ENCODE measurements at regions not wholly inside any gene's neighbourhood (a gene's known extent, or its start where the extent isn't known, plus 50 kb on each side); places are given as distances from the start of the nearest gene placed in this dataset.
"Not testable (repeated sequence)": the region's sequence is repeated elsewhere in the genome, so short reads cannot be mapped to it uniquely, and the experiment has no call there.

GRCh38 chr7:125274742-125275141, 345.1 kb upstream of the POT1 start:
- DNase-seq (ENCODE audit: low spot score), result not testable (repeated sequence)

DNA sequence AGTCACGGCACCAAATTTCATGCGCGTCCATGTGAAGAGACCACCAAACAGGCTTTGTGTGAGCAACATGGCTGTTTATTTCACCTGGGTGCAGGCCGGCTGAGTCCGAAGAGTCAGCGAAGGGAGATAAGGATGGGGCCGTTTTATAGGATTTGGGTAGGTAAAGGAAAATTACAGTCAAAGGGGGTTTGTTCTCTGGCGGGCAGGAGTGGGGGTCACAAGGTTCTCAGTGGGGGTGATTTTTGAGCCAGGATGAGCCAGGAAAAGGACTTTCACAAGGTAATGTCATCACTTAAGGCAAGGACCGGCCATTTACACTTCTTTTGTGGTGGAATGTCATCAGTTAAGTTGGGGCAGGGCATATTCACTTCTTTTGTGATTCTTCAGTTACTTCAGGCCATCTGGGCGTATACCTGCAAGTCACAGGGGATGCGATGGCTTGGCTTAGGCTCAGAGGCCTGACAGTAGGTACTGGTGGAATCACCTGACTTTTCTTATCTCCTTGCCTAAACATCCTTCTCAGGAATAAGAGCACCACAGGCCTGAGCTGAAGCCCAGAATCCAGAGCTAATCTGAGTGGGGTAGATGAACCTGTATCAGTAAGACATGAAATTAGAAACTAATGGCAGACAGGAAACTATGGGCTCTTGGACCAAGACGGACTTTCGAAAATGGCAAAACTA, 334.7 kb upstream of the POT1 start:
- not testable (repeated sequence) for DNase-seq (ENCODE audit: low spot score)

- DNase-seq (ENCODE audit: low spot score), result not testable (repeated sequence)
These were observed 329.3 kb upstream of the POT1 start for GRCh38 chr7:125258876-125259417.

GRCh38 chr7:125257617-125258016, 328.0 kb upstream of the POT1 start:
- no peak for DNase-seq (ENCODE audit: low spot score)

- no peak for DNase-seq (ENCODE audit: low spot score)
These were observed 326.8 kb upstream of the POT1 start for GRCh38 chr7:125256446-125256845.

DNA sequence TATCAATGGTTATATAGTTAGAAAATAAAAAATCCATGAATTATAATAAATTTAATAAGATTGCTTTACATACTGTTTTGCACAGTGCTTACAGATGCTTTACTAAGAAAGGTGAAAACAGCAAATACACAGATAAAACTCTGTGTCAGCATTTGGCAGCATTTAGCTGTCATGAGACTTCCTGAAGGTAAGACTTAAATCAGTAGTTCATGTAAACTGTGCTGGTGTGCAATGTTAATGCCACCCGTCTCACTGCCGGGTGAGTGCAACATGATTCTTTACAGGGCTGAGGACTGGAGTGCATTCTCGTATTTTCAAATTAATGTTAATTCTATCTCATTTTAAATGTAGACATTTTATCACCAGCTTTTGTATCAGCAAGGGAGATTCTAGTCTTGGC, 326.2 kb upstream of the POT1 start:
- DNase-seq (ENCODE audit: low spot score), result no peak

- no peak for DNase-seq (ENCODE audit: low spot score)
These were observed 324.9 kb upstream of the POT1 start for GRCh38 chr7:125254566-125254965.

- no peak for DNase-seq (ENCODE audit: low spot score)
These were observed 324.0 kb upstream of the POT1 start for GRCh38 chr7:125253452-125254190.

- DNase-seq (ENCODE audit: low spot score), result no peak
These were observed 318.0 kb upstream of the POT1 start for GRCh38 chr7:125247514-125248098.

DNA sequence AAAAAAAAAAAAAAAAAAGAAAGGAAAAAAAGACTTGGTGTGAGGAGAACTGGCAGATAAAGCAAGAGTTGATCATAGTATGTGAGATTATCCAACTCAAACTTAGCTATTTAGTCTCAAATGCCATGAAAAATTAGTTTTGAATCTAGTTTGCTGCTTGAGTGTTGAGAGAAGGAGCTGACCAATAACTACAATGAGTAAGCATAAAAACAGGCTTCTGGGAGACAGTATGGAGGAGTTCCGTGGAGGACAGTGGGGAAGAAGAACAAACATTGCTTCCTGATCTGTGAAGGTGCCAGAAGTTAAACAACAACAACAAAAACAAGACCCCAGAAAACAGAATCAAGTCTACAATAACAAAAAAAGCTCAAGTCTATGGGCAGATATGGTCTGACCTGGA, 317.1 kb upstream of the POT1 start:
- DNase-seq (ENCODE audit: low spot score), result no peak

- DNase-seq (ENCODE audit: low spot score), result no peak
These were observed 311.9 kb upstream of the POT1 start for GRCh38 chr7:125241548-125241947.

DNA sequence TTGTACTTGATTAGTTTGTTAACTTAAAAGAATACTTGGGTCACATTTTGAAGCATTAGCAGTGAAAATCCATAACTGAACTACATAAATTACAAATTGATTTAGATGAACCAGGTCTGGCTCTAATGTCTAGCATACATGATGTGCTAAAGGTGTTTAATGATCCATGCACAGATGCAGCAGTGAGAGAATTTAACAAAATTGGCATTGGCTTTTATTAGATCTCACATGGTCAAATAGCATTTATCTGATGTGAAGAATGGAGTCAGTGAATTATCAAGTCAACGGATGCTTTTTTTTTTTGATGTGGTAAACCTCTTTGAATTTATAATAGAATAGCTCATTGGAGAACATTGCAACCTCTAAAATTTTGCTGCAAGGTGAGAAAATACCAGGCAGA, 293.0 kb upstream of the POT1 start:
- no peak for DNase-seq (ENCODE audit: low spot score)

DNA sequence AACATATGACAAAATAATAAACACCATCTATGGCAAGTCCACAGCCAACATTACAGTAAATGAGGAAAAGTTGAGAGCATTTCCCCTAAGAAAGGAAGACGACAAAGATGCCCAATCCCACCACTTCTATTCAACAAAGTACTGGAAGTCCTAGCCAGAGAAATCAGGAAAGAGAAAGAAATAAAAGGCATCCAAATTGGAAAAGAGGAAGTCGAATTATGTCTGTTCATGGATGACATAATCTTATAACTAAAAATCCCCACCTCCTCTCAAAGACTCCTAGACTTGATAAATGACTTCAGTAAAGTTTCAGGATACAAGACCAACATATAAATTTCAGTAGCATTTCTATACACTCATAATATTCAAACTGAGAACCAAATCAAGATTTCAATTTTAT, 288.5 kb upstream of the POT1 start:
- DNase-seq (ENCODE audit: low spot score), result no peak

GRCh38 chr7:125201002-125201401, 271.4 kb upstream of the POT1 start:
- DNase-seq (ENCODE audit: low spot score), result no peak

DNA sequence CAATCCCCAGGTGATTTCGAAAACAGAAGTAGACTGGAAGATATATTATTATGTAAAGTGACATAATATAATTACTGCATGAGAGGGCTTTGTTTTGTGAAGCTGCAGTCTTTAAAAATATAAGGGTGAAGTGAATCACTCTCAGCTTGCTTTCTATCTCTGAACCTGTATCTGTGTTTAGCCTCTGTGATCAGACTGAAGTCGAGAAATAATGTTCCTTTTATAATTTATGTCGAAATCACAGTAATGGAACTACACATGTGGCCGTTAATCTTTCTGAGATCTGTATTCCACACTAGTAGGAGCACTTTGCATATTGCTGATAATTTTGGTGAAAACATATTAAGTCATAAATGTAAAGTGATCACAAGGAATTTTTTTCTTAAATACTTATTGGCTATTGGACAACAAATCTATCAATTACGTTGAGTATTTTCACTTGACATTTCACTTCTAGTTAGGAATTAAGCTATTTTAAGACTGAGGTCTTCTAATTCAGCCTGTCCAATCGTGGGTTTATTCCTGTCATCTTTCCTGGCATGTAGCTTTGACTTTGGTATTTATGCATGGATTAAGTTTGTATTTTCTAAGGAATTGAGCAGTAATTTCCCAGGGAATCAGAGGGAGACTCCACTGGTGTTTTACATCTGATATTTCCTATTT, 268.2 kb upstream of the POT1 start:
- no peak for DNase-seq (ENCODE audit: low spot score)

DNA sequence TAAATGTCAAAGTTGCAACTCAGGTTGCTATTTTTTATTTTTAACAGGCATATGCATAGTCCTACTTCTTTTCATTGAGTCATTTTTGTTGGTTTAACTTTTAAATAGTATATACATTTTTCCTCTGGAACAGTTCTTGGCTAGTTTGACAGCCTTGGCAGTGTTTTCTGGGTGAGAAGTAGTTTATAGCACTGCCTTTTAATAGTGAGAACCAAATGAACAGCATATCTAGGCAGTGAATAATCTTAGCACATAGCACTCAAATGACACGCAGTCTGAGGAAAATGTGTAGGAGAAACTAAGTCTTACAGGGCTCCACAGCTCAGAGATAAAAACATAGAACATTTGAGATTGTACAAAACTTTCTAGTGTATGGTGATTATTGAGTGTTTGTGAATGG, 265.5 kb upstream of the POT1 start:
- DNase-seq (ENCODE audit: low spot score), result no peak

DNA sequence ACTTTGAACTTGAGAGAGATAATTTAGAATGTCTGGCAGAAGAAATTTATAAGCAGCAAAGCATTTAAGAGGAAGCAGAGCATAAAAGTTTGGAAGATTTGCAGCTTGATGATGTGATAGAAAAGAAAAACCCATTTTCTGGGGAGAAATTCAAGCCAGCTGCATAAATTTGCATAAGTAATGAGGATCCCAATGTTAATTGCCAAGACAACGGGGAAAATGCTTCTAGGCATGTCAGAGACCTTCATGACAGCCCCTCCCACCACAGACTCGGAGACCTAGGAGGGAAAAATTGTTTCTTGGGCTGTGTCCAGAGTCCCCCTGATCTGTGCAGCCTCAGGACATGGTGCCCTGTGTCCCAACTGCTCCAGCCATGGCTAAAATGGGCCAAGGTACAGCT, 263.6 kb upstream of the POT1 start:
- DNase-seq (ENCODE audit: low spot score), result no peak

DNA sequence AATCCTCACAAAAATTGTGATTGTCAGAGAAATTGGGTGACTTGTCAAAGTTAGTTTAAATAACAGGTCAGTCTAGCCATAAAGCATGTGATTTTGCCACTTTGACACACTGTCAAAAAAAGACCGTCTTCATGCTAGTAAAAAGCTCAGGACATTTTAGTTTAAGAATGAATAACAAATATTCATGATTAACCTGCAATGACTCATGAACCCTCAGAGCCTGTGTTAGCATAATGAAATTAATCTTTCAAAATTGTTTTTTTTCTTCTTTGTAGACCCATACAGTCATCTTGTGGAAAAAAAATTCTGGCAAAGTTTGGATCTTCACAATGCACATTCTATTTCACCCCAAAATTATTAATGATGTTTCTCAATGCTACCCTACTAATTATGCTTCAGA, 255.2 kb upstream of the POT1 start:
- DNase-seq (ENCODE audit: low spot score), result no peak

GRCh38 chr7:125181569-125182267, 252.1 kb upstream of the POT1 start:
- not testable (repeated sequence) for DNase-seq (ENCODE audit: low spot score)

GRCh38 chr7:125173571-125173970, 243.9 kb upstream of the POT1 start:
- DNase-seq (ENCODE audit: low spot score), result no peak

DNA sequence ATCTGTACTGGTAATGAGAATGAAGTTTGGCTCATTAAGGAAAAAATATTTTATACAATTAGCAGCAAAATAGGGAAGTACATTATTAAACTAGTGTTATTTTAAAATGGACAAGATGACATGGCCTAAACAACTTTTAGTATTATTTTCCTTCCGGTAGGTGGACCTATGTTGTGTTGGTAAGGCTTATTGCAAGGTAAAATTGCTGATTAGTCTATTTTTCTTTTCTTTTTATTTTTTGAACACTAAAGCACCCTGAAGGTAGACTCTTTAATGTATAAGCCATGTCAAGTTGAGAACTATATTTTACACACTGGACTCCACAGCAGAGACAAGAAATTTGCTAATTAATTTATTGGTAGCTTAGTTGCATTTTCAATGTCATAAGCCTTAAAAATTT, 239.5 kb upstream of the POT1 start:
- DNase-seq (ENCODE audit: low spot score), result no peak
